LNCAP (cell line): ENCODE measurements at regions not wholly inside any gene's neighbourhood (a gene's known extent, or its start where the extent isn't known, plus 50 kb on each side); places are given as distances from the start of the nearest gene placed in this dataset.
A peak's percentile ranks its signal among the peaks of the same experiment; 100 is the strongest.

ENCODE experiments used
- CTCF ChIP-seq: fragments of 450-650 bp; IDR thresholded peaks from 2 replicates; pipeline ENCODE4 v1.5.1; 2017; ENCODE audit warnings: mild to moderate bottlenecking

- TF ChIP-seq CTCF: peak; percentile 16; the same call in 1 of the 2 replicates
Observed at GRCh38 chr15:25056484-25057425, 102.0 kb downstream of the SNRPN start.

- no peak for TF ChIP-seq CTCF
Observed at GRCh38 chr15:25057574-25057973, 102.8 kb downstream of the SNRPN start.

GRCh38 chr15:25058080-25058785 lies 103.4 kb downstream of the SNRPN start:
- no peak for TF ChIP-seq CTCF

- TF ChIP-seq CTCF: no peak
Observed at GRCh38 chr15:25059698-25060471, 105.1 kb downstream of the SNRPN start.

- TF ChIP-seq CTCF: no peak
Observed at GRCh38 chr15:25060472-25060803, 105.7 kb downstream of the SNRPN start.

GRCh38 chr15:25060996-25061620 lies 106.3 kb downstream of the SNRPN start:
- no peak for TF ChIP-seq CTCF
